NCI-H345 treated with DMSO at 0.1 percent for 48 hours (cell line): ENCODE measurements at regions not wholly inside any gene's neighbourhood (a gene's known extent, or its start where the extent isn't known, plus 50 kb on each side); places are given as distances from the start of the nearest gene placed in this dataset.
"Not testable (repeated sequence)": the region's sequence is repeated elsewhere in the genome, so short reads cannot be mapped to it uniquely, and the experiment has no call there.

Experiments used
- DNase-seq: peaks from one replicate; lab custom pipeline; 2025; ENCODE audit not compliant: unreplicated experiment; lab: John Stamatoyannopoulos, UW

GRCh38 chr3:75579981-75580782 is 83.9 kb upstream of the FRG2C start:
- DNase-seq: not testable (repeated sequence)

- not testable (repeated sequence) for DNase-seq
Measured at GRCh38 chr3:75582536-75582935, 81.6 kb upstream of the FRG2C start.

- not testable (repeated sequence) for DNase-seq
Measured at GRCh38 chr3:75583116-75583515, 81.0 kb upstream of the FRG2C start.

GRCh38 chr3:75587695-75588094 is 76.4 kb upstream of the FRG2C start:
- not testable (repeated sequence) for DNase-seq

GRCh38 chr3:75590382-75590781 is 73.7 kb upstream of the FRG2C start:
- not testable (repeated sequence) for DNase-seq

GRCh38 chr3:75604286-75604934 is 59.7 kb upstream of the FRG2C start:
- DNase-seq: not testable (repeated sequence)

GRCh38 chr3:75607996-75608395 is 56.1 kb upstream of the FRG2C start:
- DNase-seq: not testable (repeated sequence)

GRCh38 chr3:75609598-75609997 is 54.5 kb upstream of the FRG2C start:
- DNase-seq: not testable (repeated sequence)

GRCh38 chr3:75610773-75611172 is 53.4 kb upstream of the FRG2C start:
- DNase-seq: no peak

- not testable (repeated sequence) for DNase-seq
Measured at GRCh38 chr3:75611724-75612460, 52.2 kb upstream of the FRG2C start.
